GM23248 (cell line): ENCODE measurements at regions not wholly inside any gene's neighbourhood (a gene's known extent, or its start where the extent isn't known, plus 50 kb on each side); places are given as distances from the start of the nearest gene placed in this dataset.

ENCODE experiments used
- EZH2 ChIP-seq: fragments of 200-600 bp; sonication (generic); IDR thresholded peaks from 2 replicates; pipeline ENCODE4 v1.6.1; 2018; ENCODE audit warnings: antibody characterized with exemption, mild to moderate bottlenecking; ENCODE audit not compliant: insufficient read depth, poor library complexity, severe bottlenecking
- EZH2phosphoT487 ChIP-seq: fragments of 200-600 bp; sonication (generic); IDR thresholded peaks from 2 replicates; pipeline ENCODE4 v1.6.1; 2018; ENCODE audit warnings: antibody characterized with exemption, moderate library complexity, mild to moderate bottlenecking, low read depth; ENCODE audit not compliant: insufficient read depth

- TF ChIP-seq EZH2 = no peak
- TF ChIP-seq EZH2phosphoT487 = no peak
Observed at GRCh38 chr1:119302011-119302410, 66.6 kb upstream of the HAO2 start.
